SK-N-SH (cell line): ENCODE measurements at regions not wholly inside any gene's neighbourhood (a gene's known extent, or its start where the extent isn't known, plus 50 kb on each side); places are given as distances from the start of the nearest gene placed in this dataset.

ENCODE experiments used
- CTCF ChIA-PET: fragments of 300-600, 350-600 bp; formaldehyde crosslinking; extraction: SDS; loops from one replicate; lab custom pipeline; 2021; lab: Yijun Ruan, JAX
- POLR2A ChIA-PET: fragments of 350-600 bp; sonication (Branson Sonifier 250); formaldehyde crosslinking; extraction: SDS; loops from one replicate; lab custom pipeline; 2020; ENCODE audit warnings: antibody characterized with exemption, inconsistent platforms; lab: Yijun Ruan, JAX
- DNase-seq: peaks from one replicate; pipeline ENCODE4 v3.0.0; 2012
- H2AFZ ChIP-seq: fragments of 200-600 bp; sonication (generic); 2 replicates; pipeline ENCODE4 v1.8.1; 2016; ENCODE audit warnings: antibody characterized with exemption, mild to moderate bottlenecking, low read depth
- H3F3A ChIP-seq: fragments of 200-600 bp; sonication (generic); replicated peaks from 2 replicates; pipeline ENCODE3; 2016; ENCODE audit warnings: antibody characterized with exemption, mild to moderate bottlenecking; ENCODE audit not compliant: insufficient read depth
- H3K27ac ChIP-seq, 2 experiments: fragments of 200-500 bp in 1 of 2; fragments of 200-600 bp in 1 of 2; sonication (Bioruptor generic) in 1 of 2; sonication (generic), shearing (Covaris generic) in 1 of 2; 2 replicates each; pipeline versions ENCODE4 v1.5.1 to v1.6.1; 2014 to 2016; ENCODE audit warnings: low read depth in 2 of 2, inconsistent platforms in 1 of 2, low read length in 1 of 2, mild to moderate bottlenecking in 1 of 2, mixed read lengths in 1 of 2
- H3K27me3 ChIP-seq: fragments of 200-600 bp; sonication (generic), shearing (Covaris generic); 2 replicates; pipeline ENCODE4 v1.6.1; 2016; ENCODE audit warnings: mixed run types; ENCODE audit not compliant: insufficient read depth
- H3K36me3 ChIP-seq, 2 experiments: fragments of 200-500 bp in 1 of 2; fragments of 200-600 bp in 1 of 2; sonication (Bioruptor generic) in 1 of 2; sonication (generic) in 1 of 2; replicated peaks in 1 of 2; 2 replicates each; pipeline versions ENCODE3 to v1.5.1; 2014 to 2016; ENCODE audit warnings: low read length in 1 of 2, mild to moderate bottlenecking in 1 of 2; ENCODE audit not compliant: insufficient read depth in 2 of 2, control insufficient read depth in 1 of 2
- H3K4me1 ChIP-seq, 2 experiments: fragments of 200-500 bp in 1 of 2; fragments of 200-600 bp in 1 of 2; sonication (Bioruptor generic) in 1 of 2; sonication (generic), shearing (Covaris generic) in 1 of 2; 2 replicates each; pipeline versions ENCODE4 v1.5.1 to v1.6.1; 2014 to 2016; ENCODE audit warnings: low read depth in 1 of 2, low read length in 1 of 2, mixed run types in 1 of 2; ENCODE audit not compliant: insufficient read depth in 2 of 2, control insufficient read depth in 1 of 2
- H3K4me2 ChIP-seq: fragments of 200-600 bp; sonication (generic), shearing (Covaris generic); 2 replicates; pipeline ENCODE4 v1.6.1; 2017; ENCODE audit warnings: mixed run types
- H3K4me3 ChIP-seq, 2 experiments: fragments of 200-500 bp in 1 of 2; fragments of 200-600 bp in 1 of 2; sonication (Bioruptor generic) in 1 of 2; sonication (generic), shearing (Covaris generic) in 1 of 2; 2 replicates each; pipeline versions ENCODE4 v1.5.1 to v1.8.1; 2014 to 2016; ENCODE audit warnings: low read depth in 2 of 2, inconsistent platforms in 1 of 2, low read length in 1 of 2, mild to moderate bottlenecking in 1 of 2, mixed read lengths in 1 of 2, moderate library complexity in 1 of 2
- H3K79me2 ChIP-seq: fragments of 200-600 bp; sonication (generic); 2 replicates; pipeline ENCODE4 v1.8.1; 2017; ENCODE audit warnings: mild to moderate bottlenecking; ENCODE audit not compliant: insufficient read depth
- H3K9ac ChIP-seq: fragments of 200-600 bp; sonication (generic); 2 replicates; pipeline ENCODE4 v1.6.1; 2017; ENCODE audit warnings: mixed run types
- H3K9me2 ChIP-seq: fragments of 200-600 bp; sonication (generic); 2 replicates; pipeline ENCODE4 v1.6.1; 2017; ENCODE audit warnings: mixed run types
- H3K9me3 ChIP-seq: fragments of 200-600 bp; sonication (generic); 2 replicates; pipeline ENCODE4 v1.6.1; 2017; ENCODE audit warnings: mixed run types, mild to moderate bottlenecking, moderate library complexity
- H4K20me1 ChIP-seq: fragments of 200-600 bp; sonication (generic); 2 replicates; pipeline ENCODE4 v1.6.1; 2017; ENCODE audit warnings: mild to moderate bottlenecking, mixed run types; ENCODE audit not compliant: insufficient read depth
- EP300 ChIP-seq, 2 experiments: IDR thresholded peaks; 2 replicates each; pipeline versions ENCODE4 v1.4.0 to v1.6.1; 2012; ENCODE audit warnings: borderline replicate concordance in 1 of 2, low read depth in 1 of 2, low read length in 1 of 2
- FOXM1 ChIP-seq: IDR thresholded peaks from 2 replicates; pipeline ENCODE4 v1.4.0; 2012; ENCODE audit warnings: low read depth, mild to moderate bottlenecking
- GATA2 ChIP-seq: sonication (generic); formaldehyde crosslinking; IDR thresholded peaks from 2 replicates; pipeline ENCODE4 v1.5.0; 2020; ENCODE audit warnings: mild to moderate bottlenecking, missing genetic modification reagents
- IRF3 ChIP-seq: fragments of 150-350 bp; IDR thresholded peaks from 2 replicates; pipeline ENCODE4 v1.6.1; 2016; ENCODE audit warnings: mild to moderate bottlenecking, low read depth, low read length
- MXI1 ChIP-seq: IDR thresholded peaks from 2 replicates; pipeline ENCODE4 v1.6.1; 2012; ENCODE audit warnings: mild to moderate bottlenecking, low read depth, low read length, improper control_type of control experiment
- NRF1 ChIP-seq: IDR thresholded peaks from 2 replicates; pipeline ENCODE4 v1.6.1; 2012; ENCODE audit warnings: low read depth, mild to moderate bottlenecking, low read length
- RAD21 ChIP-seq: IDR thresholded peaks from 2 replicates; pipeline ENCODE4 v1.6.1; 2012; ENCODE audit warnings: mild to moderate bottlenecking, low read length
- RFX5 ChIP-seq: IDR thresholded peaks from 2 replicates; pipeline ENCODE4 v1.6.1; 2012; ENCODE audit warnings: mild to moderate bottlenecking, improper control_type of control experiment, low read length
- SIN3A ChIP-seq: IDR thresholded peaks from 2 replicates; pipeline ENCODE4 v1.6.1; 2012; ENCODE audit warnings: low read depth, mild to moderate bottlenecking, low read length, moderate library complexity, borderline replicate concordance
- TAF1 ChIP-seq: IDR thresholded peaks from 2 replicates; pipeline ENCODE4 v1.6.1; 2012; ENCODE audit warnings: low read depth, mild to moderate bottlenecking, low read length, moderate library complexity, borderline replicate concordance
- TEAD4 ChIP-seq: IDR thresholded peaks from 2 replicates; pipeline ENCODE4 v1.4.0; 2012; ENCODE audit warnings: mild to moderate bottlenecking, borderline replicate concordance; ENCODE audit not compliant: insufficient read depth
- USF2 ChIP-seq: fragments of 150-350 bp; IDR thresholded peaks from 2 replicates; pipeline ENCODE4 v1.6.1; 2017; ENCODE audit warnings: antibody characterized with exemption, low read length, low read depth, borderline replicate concordance
- ZBTB33 ChIP-seq: IDR thresholded peaks from 2 replicates; pipeline ENCODE4 v1.4.0; 2012; ENCODE audit warnings: low read depth, borderline replicate concordance
- WGBS: methylation state at CpG from one replicate; pipeline ENCODE4 v1.1.6; 2017; ENCODE audit warnings: low lambda C conversion rate; 5-methylcytosine and 5-hydroxymethylcytosine counted together

GRCh38 chr4:38489924-38490639 is 173.9 kb upstream of the KLF3 start:
- no peaks in the 10 kb centered on the region; the same call in 1 of the 2 replicates for H3K27me3 ChIP-seq
- no peaks in the 10 kb centered on the region for H3F3A ChIP-seq
- POLR2A ChIA-PET, result no interaction called here
- no peak overlapping the region for H3K9ac ChIP-seq
- no peaks in the 10 kb centered on the region; a peak in 1 of 4 replicates for H3K4me1 ChIP-seq
- H3K9me3 ChIP-seq, result no peaks in the 10 kb centered on the region
- no peak overlapping the region for H3K4me3 ChIP-seq
- H3K4me2 ChIP-seq, result 0 out of 2 replicates have a peak overlapping the region, but pooled peaks have one; percentile 13
- 36% methylated on average over 7 of the region's 7 CpGs for WGBS
- no peaks in the 10 kb centered on the region for H3K36me3 ChIP-seq
- no peaks in the 10 kb centered on the region for H4K20me1 ChIP-seq
- CTCF ChIA-PET, result no interaction called here
- no peaks in the 10 kb centered on the region for H3K9me2 ChIP-seq
- no peak for TF ChIP-seq GATA2 (CRISPR knock-in tag)
- TF ChIP-seq RFX5, result no peak
- TF ChIP-seq FOXM1, result no peak
- TF ChIP-seq IRF3, result no peak
- no peak for TF ChIP-seq EP300 (IDR thresholded peaks at IDR 0.05; ENCODE audit: borderline replicate concordance in 1 of 2, low read depth in 1 of 2, low read length in 1 of 2)
- TF ChIP-seq TAF1, result no peak
- TF ChIP-seq USF2, result no peak
- no peak for TF ChIP-seq NRF1
- TF ChIP-seq TEAD4, result no peak
- no peak for TF ChIP-seq SIN3A
- no peak for TF ChIP-seq ZBTB33
- TF ChIP-seq MXI1, result no peak
- no peak for TF ChIP-seq RAD21
- DNase-seq, result no peak
- H3K27ac ChIP-seq, result no peak overlapping the region
- H2AFZ ChIP-seq, result no peak overlapping the region
- no peaks in the 10 kb centered on the region for H3K79me2 ChIP-seq
